ENCODE measurements at regions not wholly inside any gene's neighbourhood (a gene's known extent, or its start where the extent isn't known, plus 50 kb on each side); places are given as distances from the start of the nearest gene placed in this dataset.
"Not testable (repeated sequence)": the region's sequence is repeated elsewhere in the genome, so short reads cannot be mapped to it uniquely, and the experiment has no call there.

GRCh38 chr2:113328973-113329372 lies 50.3 kb upstream of the PAX8 start:
- not testable (repeated sequence) for TF ChIP-seq CTCF, POLR2A (IDR thresholded peaks at IDR 0.05)

Measured in esophagus squamous epithelium (tissue), 4 donors.